GM12874 (cell line): ENCODE measurements at regions not wholly inside any gene's neighbourhood (a gene's known extent, or its start where the extent isn't known, plus 50 kb on each side); places are given as distances from the start of the nearest gene placed in this dataset.

Source experiments
- TF ChIP-seq, protein P1 (sequence below): IDR thresholded peaks from 2 replicates; pipeline ENCODE4 v1.5.1; 2011; ENCODE audit warnings: low read depth, mild to moderate bottlenecking, control low read depth, low read length, moderate library complexity; ENCODE audit not compliant: insufficient read depth

DNA sequence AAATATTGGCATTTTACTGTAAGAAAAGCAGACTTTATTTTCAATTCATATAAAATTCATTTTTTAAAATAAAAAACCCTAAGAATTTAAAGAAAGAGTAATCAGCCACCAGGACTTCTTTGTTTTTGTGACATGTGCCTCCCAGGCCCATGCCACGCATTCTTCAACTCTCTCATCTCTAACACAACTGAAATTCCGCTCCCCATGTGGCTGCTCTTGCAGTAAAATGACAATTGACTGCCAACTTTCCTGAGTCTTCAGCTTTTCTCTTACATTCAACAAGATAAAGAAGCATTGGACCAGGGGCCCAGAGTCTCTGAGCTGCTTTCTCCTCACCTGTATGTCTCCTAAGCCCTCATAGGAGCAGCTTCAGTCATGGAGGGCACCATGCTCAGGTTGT lies 372.1 kb downstream of the UQCRFS1 start:
- TF ChIP-seq, protein P1, sequence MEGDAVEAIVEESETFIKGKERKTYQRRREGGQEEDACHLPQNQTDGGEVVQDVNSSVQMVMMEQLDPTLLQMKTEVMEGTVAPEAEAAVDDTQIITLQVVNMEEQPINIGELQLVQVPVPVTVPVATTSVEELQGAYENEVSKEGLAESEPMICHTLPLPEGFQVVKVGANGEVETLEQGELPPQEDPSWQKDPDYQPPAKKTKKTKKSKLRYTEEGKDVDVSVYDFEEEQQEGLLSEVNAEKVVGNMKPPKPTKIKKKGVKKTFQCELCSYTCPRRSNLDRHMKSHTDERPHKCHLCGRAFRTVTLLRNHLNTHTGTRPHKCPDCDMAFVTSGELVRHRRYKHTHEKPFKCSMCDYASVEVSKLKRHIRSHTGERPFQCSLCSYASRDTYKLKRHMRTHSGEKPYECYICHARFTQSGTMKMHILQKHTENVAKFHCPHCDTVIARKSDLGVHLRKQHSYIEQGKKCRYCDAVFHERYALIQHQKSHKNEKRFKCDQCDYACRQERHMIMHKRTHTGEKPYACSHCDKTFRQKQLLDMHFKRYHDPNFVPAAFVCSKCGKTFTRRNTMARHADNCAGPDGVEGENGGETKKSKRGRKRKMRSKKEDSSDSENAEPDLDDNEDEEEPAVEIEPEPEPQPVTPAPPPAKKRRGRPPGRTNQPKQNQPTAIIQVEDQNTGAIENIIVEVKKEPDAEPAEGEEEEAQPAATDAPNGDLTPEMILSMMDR, result no peak

DNA sequence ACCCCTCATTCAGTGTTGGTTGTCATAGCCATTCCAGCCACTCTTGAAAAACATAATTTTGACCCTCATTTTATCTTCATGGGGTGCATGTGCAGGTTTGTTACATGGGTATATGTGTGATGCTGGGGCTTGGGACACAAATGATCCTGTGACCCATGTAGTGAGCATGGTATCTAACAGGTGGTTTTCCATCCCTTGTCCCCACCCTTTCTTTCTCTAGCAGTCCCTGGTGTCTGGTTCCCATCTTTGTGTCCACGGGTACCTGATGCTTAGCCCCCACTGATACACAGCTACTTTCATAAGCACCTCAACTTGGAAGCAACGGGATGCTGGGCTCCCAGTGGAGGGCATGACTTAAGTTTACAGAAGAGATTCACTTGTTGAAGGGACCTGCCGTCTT lies 373.5 kb downstream of the UQCRFS1 start:
- TF ChIP-seq, protein P1, result no peak

DNA sequence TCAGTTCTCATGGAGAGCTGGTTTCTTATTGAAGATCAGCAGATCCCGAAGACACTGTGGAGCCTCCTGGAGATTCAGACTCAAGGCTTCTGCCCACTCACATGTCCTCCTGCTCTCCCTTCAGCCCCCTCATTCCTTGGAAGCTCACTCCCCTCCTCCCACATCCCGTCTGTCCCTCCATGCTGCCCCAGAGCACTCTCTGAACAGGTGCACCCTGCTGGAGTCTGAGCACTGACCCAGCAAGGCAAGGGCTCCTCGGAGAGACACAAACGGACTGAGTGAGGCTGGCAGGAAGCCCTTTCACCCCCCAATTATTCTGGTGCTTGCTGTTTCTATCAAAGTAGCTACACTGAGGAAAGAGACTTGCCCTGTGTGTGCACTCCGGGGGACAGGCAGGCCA lies 374.0 kb downstream of the UQCRFS1 start:
- TF ChIP-seq, protein P1, result no peak

DNA sequence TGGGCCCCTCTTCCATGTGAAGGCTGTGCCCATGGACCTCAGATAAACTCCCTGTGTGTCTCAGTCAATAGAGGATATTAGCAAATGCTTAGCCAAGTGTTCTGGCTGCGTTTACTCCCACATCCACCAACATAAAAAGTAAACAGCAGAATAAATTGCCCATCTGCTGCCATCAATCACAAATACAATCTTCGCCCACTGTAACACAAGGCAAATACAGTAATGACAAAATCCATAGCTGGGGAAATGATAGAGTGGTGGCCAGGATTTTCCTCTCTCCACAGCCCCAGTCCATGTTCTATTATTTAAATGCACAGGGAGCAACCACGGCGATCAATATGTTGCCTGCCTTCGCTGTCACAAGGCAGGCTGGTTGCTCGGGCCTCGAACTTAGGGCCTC lies 376.5 kb downstream of the UQCRFS1 start:
- TF ChIP-seq, protein P1, result no peak

DNA sequence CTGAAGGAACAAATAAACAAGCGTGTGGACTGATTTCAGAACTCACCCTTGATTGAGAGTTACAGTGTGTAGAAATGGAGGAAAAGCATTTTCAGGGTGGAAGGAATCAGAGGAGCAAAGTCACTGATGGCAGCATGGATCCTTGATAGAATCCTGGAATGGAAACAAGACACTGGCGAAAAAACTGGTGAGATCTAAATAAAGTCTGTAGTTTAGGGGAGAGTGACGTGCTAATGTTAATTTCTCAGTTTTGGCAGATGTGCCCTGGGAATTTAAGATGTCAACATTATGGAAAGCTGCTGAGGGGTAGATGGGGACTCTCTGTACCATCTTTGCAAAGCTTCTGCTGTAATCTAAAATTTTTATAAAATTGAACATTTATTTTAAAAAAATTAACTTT lies 378.0 kb downstream of the UQCRFS1 start:
- TF ChIP-seq, protein P1, result no peak

DNA sequence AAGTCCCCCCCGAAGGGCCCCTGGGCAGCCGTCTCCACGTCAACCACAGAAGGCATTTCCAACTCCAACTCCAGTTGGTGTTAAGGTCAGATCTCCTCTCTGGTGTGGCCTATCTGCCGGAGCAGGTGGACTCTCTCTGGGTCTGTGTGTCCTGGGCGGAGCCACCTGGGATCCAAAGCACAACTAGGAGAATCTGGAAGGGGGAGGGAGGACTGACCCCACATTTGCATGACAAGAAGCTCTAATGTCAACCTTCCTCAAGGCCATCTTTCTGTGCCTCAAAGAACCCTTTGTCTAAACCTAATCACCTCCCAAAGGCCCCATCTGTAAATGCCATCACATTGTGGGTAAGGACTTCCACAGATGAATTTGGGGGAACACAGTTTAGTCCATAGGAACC lies 381.5 kb downstream of the UQCRFS1 start:
- TF ChIP-seq, protein P1, result no peak

DNA sequence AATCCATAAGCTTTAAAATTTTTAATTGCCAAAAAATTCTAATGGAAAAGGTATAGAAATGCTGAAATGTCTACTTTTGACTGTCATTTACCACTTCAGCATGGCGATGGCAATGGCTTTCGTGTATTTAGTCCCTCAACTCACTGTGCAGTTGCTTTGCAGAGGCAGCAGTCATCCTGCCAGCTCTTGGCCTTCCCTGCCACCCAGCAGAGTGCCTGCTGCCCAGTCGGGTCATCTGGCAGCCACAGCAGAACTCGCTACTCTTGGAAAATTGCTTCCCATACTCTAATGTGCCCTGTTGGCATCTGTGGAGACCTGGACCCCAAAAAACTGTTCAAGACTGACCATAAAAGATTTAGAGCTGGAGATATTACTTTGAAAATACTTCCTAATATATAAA lies 383.2 kb downstream of the UQCRFS1 start:
- TF ChIP-seq, protein P1, result no peak

DNA sequence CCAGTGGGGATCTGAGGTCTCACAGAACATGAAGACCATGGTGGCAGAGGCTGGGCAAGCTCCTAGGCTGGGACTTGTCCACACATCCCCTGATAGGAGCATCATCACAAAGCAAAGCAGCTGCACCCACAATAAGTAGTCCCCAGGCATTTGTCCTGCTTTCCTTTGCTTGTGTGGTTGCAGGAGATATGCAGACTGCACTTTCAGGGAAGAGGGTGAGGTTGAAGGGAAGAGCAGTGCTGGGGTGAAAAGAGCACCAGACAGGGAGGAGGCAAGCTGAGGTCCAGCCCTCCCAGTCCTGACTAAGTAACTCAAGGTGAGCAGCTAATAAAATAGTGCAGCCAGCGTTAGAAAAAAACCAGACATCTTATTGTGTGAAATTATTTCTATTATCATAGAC lies 383.6 kb downstream of the UQCRFS1 start:
- TF ChIP-seq, protein P1, result no peak
